ENCODE measurements at regions not wholly inside any gene's neighbourhood (a gene's known extent, or its start where the extent isn't known, plus 50 kb on each side); places are given as distances from the start of the nearest gene placed in this dataset.
"Not testable (repeated sequence)": the region's sequence is repeated elsewhere in the genome, so short reads cannot be mapped to it uniquely, and the experiment has no call there.

- DNase-seq (ENCODE audit: low read depth) = not testable (repeated sequence)
Measured at GRCh38 chr6:4203642-4204417, 68.5 kb upstream of the ECI2 start.

- DNase-seq (ENCODE audit: low read depth) = no peak
Measured at GRCh38 chr6:4192627-4193026, 57.3 kb upstream of the ECI2 start.

GRCh38 chr6:4192173-4192572 lies 56.8 kb upstream of the ECI2 start:
- no peak for DNase-seq (ENCODE audit: low read depth)

- DNase-seq (ENCODE audit: low read depth) = no peak
Measured at GRCh38 chr6:4191271-4191721, 55.9 kb upstream of the ECI2 start.

GRCh38 chr6:4189249-4189648 lies 53.9 kb upstream of the ECI2 start:
- no peak for DNase-seq (ENCODE audit: low read depth)

GRCh38 chr6:4188801-4189200 lies 53.4 kb upstream of the ECI2 start:
- no peak for DNase-seq (ENCODE audit: low read depth)

- DNase-seq (ENCODE audit: low read depth) = no peak
Measured at GRCh38 chr6:4187480-4187879, 52.1 kb upstream of the ECI2 start.

- DNase-seq (ENCODE audit: low read depth) = no peak
Measured at GRCh38 chr6:4186385-4186784, 51.0 kb upstream of the ECI2 start.

GRCh38 chr6:4185846-4186245 lies 50.5 kb upstream of the ECI2 start:
- DNase-seq (ENCODE audit: low read depth) = no peak

- DNase-seq (ENCODE audit: low read depth) = no peak
Measured at GRCh38 chr6:4185419-4185818, 50.0 kb upstream of the ECI2 start.
